H54 (cell line): ENCODE measurements at regions not wholly inside any gene's neighbourhood (a gene's known extent, or its start where the extent isn't known, plus 50 kb on each side); places are given as distances from the start of the nearest gene placed in this dataset.
"Not testable (repeated sequence)": the region's sequence is repeated elsewhere in the genome, so short reads cannot be mapped to it uniquely, and the experiment has no call there.

Experiments
- DNase-seq: peaks from one replicate; pipeline ENCODE4 v3.0.0; 2011; ENCODE audit warnings: low spot score, mixed read lengths; ENCODE audit not compliant: insufficient read length
- FAIRE-seq: peaks from 3 replicates; lab custom pipeline; 2011; peaks lifted over from hg19 to GRCh38; lab: Jason Lieb, UNC
- POLR2A ChIP-seq: IDR thresholded peaks from 2 replicates; pipeline ENCODE4 v1.6.1; 2011; ENCODE audit warnings: low read depth, mild to moderate bottlenecking, low read length

- no peak for TF ChIP-seq POLR2A
- DNase-seq (no peak), FAIRE-seq (no peak)
These were observed 165.1 kb downstream of the SLC38A4 start for GRCh38 chr12:46660719-46661109.

GRCh38 chr12:46660276-46660675 is 165.5 kb downstream of the SLC38A4 start:
- no peak for TF ChIP-seq POLR2A
- FAIRE-seq (no peak), DNase-seq (no peak)

GRCh38 chr12:46659824-46660223 is 166.0 kb downstream of the SLC38A4 start:
- no peak for TF ChIP-seq POLR2A
- FAIRE-seq (no peak), DNase-seq (no peak)

GRCh38 chr12:46659032-46659650 is 166.7 kb downstream of the SLC38A4 start:
- DNase-seq, result no peak
- FAIRE-seq, result no peak
- TF ChIP-seq POLR2A, result no peak

GRCh38 chr12:46657453-46658411 is 168.1 kb downstream of the SLC38A4 start:
- TF ChIP-seq POLR2A, result no peak
- FAIRE-seq (peak; percentile 55), DNase-seq (no peak)

GRCh38 chr12:46655984-46656383 is 169.8 kb downstream of the SLC38A4 start:
- FAIRE-seq, DNase-seq: not testable (repeated sequence)

- no peak for DNase-seq
- TF ChIP-seq POLR2A, result no peak
- no peak for FAIRE-seq
These were observed 172.5 kb downstream of the SLC38A4 start for GRCh38 chr12:46653311-46653710.

GRCh38 chr12:46652692-46653091 is 173.1 kb downstream of the SLC38A4 start:
- no peak for TF ChIP-seq POLR2A
- FAIRE-seq (no peak), DNase-seq (no peak)

GRCh38 chr12:46650688-46651087 is 175.1 kb downstream of the SLC38A4 start:
- TF ChIP-seq POLR2A, result no peak
- no peak for DNase-seq
- FAIRE-seq, result no peak

GRCh38 chr12:46649433-46649832 is 176.4 kb downstream of the SLC38A4 start:
- no peak for DNase-seq
- no peak for TF ChIP-seq POLR2A
- no peak for FAIRE-seq

GRCh38 chr12:46647034-46647433 is 178.8 kb downstream of the SLC38A4 start:
- no peak for TF ChIP-seq POLR2A
- FAIRE-seq (no peak), DNase-seq (no peak)

- DNase-seq, FAIRE-seq: not testable (repeated sequence)
These were observed 184.1 kb downstream of the SLC38A4 start for GRCh38 chr12:46641649-46642048.

GRCh38 chr12:46635818-46636217 is 190.0 kb downstream of the SLC38A4 start:
- DNase-seq (no peak), FAIRE-seq (no peak)

GRCh38 chr12:46629331-46630229 is 196.2 kb downstream of the SLC38A4 start:
- no peak for DNase-seq
- no peak for TF ChIP-seq POLR2A
- no peak for FAIRE-seq

More at GRCh38 chr12:46635818-46636217, 190.0 kb downstream of the SLC38A4 start:
- TF ChIP-seq POLR2A, result no peak
